Smooth muscle cell (in vitro differentiated cells): ENCODE measurements at regions not wholly inside any gene's neighbourhood (a gene's known extent, or its start where the extent isn't known, plus 50 kb on each side); places are given as distances from the start of the nearest gene placed in this dataset.

ENCODE experiments used
- DNase-seq: peaks from one replicate; lab custom pipeline; 2025; ENCODE audit not compliant: unreplicated experiment; lab: John Stamatoyannopoulos, UW
- H2AFZ ChIP-seq: fragments of 200-600 bp; sonication (generic); 2 replicates; pipeline ENCODE4 v1.6.0; 2016; ENCODE audit warnings: antibody characterized with exemption, low read depth, mild to moderate bottlenecking
- H3F3A ChIP-seq: fragments of 200-600 bp; sonication (generic); 2 replicates; pipeline ENCODE4 v1.6.0; 2017; ENCODE audit warnings: antibody characterized with exemption, low read depth
- H3K27ac ChIP-seq: fragments of 200-600 bp; sonication (generic); 2 replicates; pipeline ENCODE4 v1.5.1; 2016; ENCODE audit warnings: low read depth, mild to moderate bottlenecking
- H3K27me3 ChIP-seq: fragments of 200-600 bp; sonication (generic); 2 replicates; pipeline ENCODE4 v1.6.1; 2016; ENCODE audit warnings: low read depth, mild to moderate bottlenecking
- H3K36me3 ChIP-seq: fragments of 200-600 bp; sonication (generic); 2 replicates; pipeline ENCODE4 v1.5.1; 2016; ENCODE audit warnings: low read depth
- H3K4me1 ChIP-seq: fragments of 200-600 bp; sonication (generic); 2 replicates; pipeline ENCODE4 v1.5.1; 2016; ENCODE audit warnings: low read depth
- H3K4me2 ChIP-seq: fragments of 200-600 bp; sonication (generic); 2 replicates; pipeline ENCODE4 v1.6.0; 2016; ENCODE audit warnings: mild to moderate bottlenecking
- H3K4me3 ChIP-seq: fragments of 200-600 bp; sonication (generic); 2 replicates; pipeline ENCODE4 v1.5.1; 2016; ENCODE audit warnings: mild to moderate bottlenecking
- H3K79me2 ChIP-seq: fragments of 200-600 bp; sonication (generic); 2 replicates; pipeline ENCODE4 v1.6.0; 2016; ENCODE audit warnings: low read depth, mild to moderate bottlenecking
- H3K9ac ChIP-seq: fragments of 200-600 bp; sonication (generic); 2 replicates; pipeline ENCODE4 v1.6.0; 2016; ENCODE audit warnings: low read depth
- H3K9me3 ChIP-seq: fragments of 200-600 bp; sonication (generic); replicated peaks from 2 replicates; pipeline ENCODE4 v1.5.1; 2016; ENCODE audit warnings: low read depth
- H4K20me1 ChIP-seq: fragments of 200-600 bp; sonication (generic); 2 replicates; pipeline ENCODE4 v1.6.0; 2016; ENCODE audit warnings: low read depth
- CTCF ChIP-seq: fragments of 200-600 bp; sonication (generic); IDR thresholded peaks from 2 replicates; pipeline ENCODE4 v1.5.1; 2017; ENCODE audit warnings: borderline replicate concordance, mild to moderate bottlenecking, antibody characterized with exemption; ENCODE audit not compliant: insufficient read depth, poor library complexity, severe bottlenecking
- WGBS: methylation state at CpG from one replicate; pipeline ENCODE4 v1.1.7; 2016; ENCODE audit warnings: low lambda C conversion rate; 5-methylcytosine and 5-hydroxymethylcytosine counted together

DNA sequence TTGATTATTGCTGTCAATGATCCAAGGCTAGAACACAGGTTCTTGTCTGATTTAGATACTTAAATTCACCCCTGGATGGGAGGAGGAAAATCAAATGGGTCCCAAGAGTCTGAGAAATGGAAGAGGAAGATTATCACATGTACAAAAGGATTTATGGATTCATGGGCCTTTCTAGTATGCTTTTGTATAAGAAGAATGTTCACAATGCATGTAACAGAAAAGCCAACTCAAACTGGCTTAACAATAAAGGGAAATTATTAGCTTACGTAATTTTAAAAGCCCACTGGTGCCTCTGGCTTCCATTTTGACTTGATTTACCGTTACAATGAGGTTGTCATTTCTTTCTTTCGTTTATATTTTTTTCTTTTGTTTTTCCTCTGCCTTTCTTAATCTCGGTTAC, 782.5 kb upstream of the GRM7 start:
- WGBS = 96% methylated on average over 4 of the region's 4 CpGs
- Histone ChIP-seq H3K4me2 (no peak overlapping the region), H3K27me3 (no peaks in the 10 kb centered on the region), H3K27ac (no peak overlapping the region), H3K36me3 (no peaks in the 10 kb centered on the region), H3K4me1 (no peaks in the 10 kb centered on the region), H3K9ac (no peak overlapping the region), H3K9me3 (no peaks in the 10 kb centered on the region), H3F3A (no peaks in the 10 kb centered on the region), H3K79me2 (no peaks in the 10 kb centered on the region), H4K20me1 (no peaks in the 10 kb centered on the region), H2AFZ (no peak overlapping the region), H3K4me3 (no peak overlapping the region)
- DNase-seq = no peak
- no peak for TF ChIP-seq CTCF

DNA sequence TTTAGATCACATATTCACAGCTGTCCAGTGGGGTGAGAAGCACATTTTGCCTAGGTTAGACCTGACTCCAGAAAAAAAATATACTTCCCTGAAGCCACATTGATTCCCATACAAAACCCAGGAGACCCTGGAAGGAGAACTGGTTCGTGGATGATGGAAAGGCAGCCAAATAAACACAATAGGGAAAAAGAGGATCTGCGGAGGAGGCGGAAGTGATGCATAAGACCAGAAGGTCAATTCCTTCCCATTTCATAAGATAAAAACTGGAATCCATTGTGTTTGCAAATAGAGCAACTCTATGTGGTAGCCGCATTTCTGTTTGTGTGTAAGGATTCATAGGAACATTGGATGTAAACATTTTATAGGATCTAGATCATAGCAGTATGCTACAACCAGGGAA, 781.9 kb upstream of the GRM7 start:
- no peak overlapping the region for H3K4me3 ChIP-seq
- H3K79me2 ChIP-seq = no peaks in the 10 kb centered on the region
- TF ChIP-seq CTCF = no peak
- no peak overlapping the region for H3K9ac ChIP-seq
- no peak overlapping the region for H3K27ac ChIP-seq
- WGBS = 93% methylated on average over 4 of the region's 4 CpGs
- no peaks in the 10 kb centered on the region for H3K36me3 ChIP-seq
- DNase-seq = no peak
- H3F3A ChIP-seq = no peaks in the 10 kb centered on the region
- H3K9me3 ChIP-seq = no peaks in the 10 kb centered on the region
- no peak overlapping the region for H2AFZ ChIP-seq
- no peaks in the 10 kb centered on the region for H3K27me3 ChIP-seq
- H3K4me1 ChIP-seq = no peaks in the 10 kb centered on the region
- H3K4me2 ChIP-seq = no peak overlapping the region
- no peaks in the 10 kb centered on the region for H4K20me1 ChIP-seq

- no peak overlapping the region for H2AFZ ChIP-seq
- no peaks in the 10 kb centered on the region for H3K9me3 ChIP-seq
- H4K20me1 ChIP-seq = no peaks in the 10 kb centered on the region
- H3K4me3 ChIP-seq = no peak overlapping the region
- H3K4me2 ChIP-seq = no peak overlapping the region
- no peaks in the 10 kb centered on the region for H3F3A ChIP-seq
- no peaks in the 10 kb centered on the region for H3K36me3 ChIP-seq
- H3K79me2 ChIP-seq = no peaks in the 10 kb centered on the region
- no peak for DNase-seq
- H3K27ac ChIP-seq = no peak overlapping the region
- TF ChIP-seq CTCF = no peak
- no peaks in the 10 kb centered on the region for H3K27me3 ChIP-seq
- WGBS = 83% methylated on average over 6 of the region's 6 CpGs
- no peaks in the 10 kb centered on the region for H3K4me1 ChIP-seq
- H3K9ac ChIP-seq = no peak overlapping the region
Observed at GRCh38 chr3:6079561-6080179, 781.2 kb upstream of the GRM7 start.

DNA sequence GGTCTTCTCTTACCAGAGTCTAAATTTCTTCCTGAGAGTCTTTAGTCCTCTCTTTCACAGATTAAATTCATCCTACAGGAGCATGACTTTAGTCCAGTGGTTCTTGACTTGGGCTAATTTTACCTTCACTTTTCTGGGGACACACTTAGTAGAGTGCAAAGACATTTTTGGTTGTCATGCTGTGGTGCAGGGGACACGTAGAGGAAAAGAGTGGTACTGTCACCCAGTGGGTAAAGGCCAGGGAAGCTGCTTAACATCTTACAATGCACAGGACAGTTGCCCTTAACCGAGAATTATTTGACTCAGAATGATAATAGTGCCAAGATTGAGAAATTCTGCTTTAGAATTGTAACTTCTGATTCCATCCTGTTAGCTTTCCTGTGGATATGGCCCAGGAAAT, 772.5 kb upstream of the GRM7 start:
- Histone ChIP-seq H3K79me2 (no peaks in the 10 kb centered on the region), H3K4me3 (no peak overlapping the region), H3K9me3 (no peaks in the 10 kb centered on the region), H4K20me1 (no peaks in the 10 kb centered on the region), H3K9ac (no peak overlapping the region), H3K27me3 (no peaks in the 10 kb centered on the region), H3K4me1 (no peaks in the 10 kb centered on the region), H3K4me2 (no peak overlapping the region), H3K36me3 (no peaks in the 10 kb centered on the region), H3K27ac (no peak overlapping the region), H3F3A (no peaks in the 10 kb centered on the region), H2AFZ (no peak overlapping the region)
- WGBS = 79% methylated on average over 2 of the region's 2 CpGs
- no peak for TF ChIP-seq CTCF
- DNase-seq = no peak
